ENCODE measurements at regions not wholly inside any gene's neighbourhood (a gene's known extent, or its start where the extent isn't known, plus 50 kb on each side); places are given as distances from the start of the nearest gene placed in this dataset.

DNA sequence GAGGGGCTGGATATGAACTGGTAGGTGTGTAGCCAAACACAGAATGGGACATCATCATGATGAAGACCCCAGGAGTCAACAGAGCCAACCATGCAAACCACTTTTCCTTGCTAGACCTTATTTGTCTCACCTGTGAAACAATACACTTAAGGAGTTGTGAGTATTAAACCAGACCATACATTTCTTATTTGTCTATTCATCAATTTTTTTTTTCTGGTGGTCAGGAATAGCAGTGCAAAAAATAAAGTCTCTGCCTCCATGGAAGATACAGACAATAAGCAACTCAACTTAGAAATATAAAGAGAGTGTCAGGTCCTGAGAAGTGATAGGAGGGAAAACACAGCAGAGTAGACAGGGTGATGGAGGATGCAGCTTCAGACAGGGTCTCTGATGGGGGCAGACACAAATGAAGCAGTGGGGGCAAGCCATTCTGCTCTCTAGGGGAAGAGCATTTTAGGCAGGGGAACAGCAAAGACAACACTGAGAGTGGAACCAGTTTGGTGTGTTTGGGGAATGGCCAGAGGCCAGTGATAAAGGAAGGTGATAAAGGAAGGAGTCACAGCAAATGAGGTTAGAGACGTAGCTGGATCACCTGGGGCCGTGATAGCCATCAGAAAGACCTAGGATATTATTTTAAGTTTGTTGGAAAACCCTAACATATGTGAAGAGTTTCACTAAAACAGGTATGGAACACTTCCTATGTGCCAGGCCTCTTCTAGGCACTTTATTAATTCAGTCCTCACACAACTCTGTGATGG lies 256.2 kb downstream of the MAN2A1 start:
- H3K36me3 ChIP-seq (ENCODE audit: insufficient read depth, low read length) = no peaks in the 10 kb centered on the region
- no peaks in the 10 kb centered on the region for H3K9me3 ChIP-seq (ENCODE audit: low read length)
- H3K4me1 ChIP-seq (ENCODE audit: insufficient read depth, low read length) = peaks cover 7% of the 10 kb centered on the region
- no peak overlapping the region for H3K4me3 ChIP-seq (ENCODE audit: low read depth in 1 of 2, low read length in 2 of 2)
- no peak overlapping the region for H3K9ac ChIP-seq (ENCODE audit: low read length)
- H3K27ac ChIP-seq (ENCODE audit: low read depth, low read length) = no peak overlapping the region
- no peaks in the 10 kb centered on the region for H3K27me3 ChIP-seq (ENCODE audit: control insufficient read depth in 1 of 2, insufficient read depth in 2 of 2, low read length in 2 of 2)

DNA sequence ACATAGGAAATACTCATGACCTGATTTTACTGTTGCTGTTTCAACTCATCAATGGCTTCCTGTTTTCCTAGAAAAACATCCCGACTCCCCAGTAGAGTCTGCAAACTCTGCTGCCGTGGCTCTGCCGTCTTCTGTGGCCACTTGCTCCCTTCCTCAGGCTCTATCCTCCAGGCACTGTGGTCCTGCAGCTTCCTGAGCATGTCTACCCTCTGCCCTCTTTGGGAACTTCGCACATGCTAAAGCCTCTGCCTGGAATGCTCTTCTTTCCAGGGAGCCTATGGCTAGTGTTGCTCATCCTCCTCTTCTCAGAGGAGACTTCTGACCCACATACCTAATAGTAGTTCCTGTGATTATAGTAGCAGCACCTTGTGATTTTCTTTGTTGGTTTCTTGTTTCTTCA lies 256.9 kb downstream of the MAN2A1 start:
- Histone ChIP-seq H3K4me1 (ENCODE audit: insufficient read depth, low read length) (peaks cover 7% of the 10 kb centered on the region), H3K9ac (ENCODE audit: low read length) (no peak overlapping the region), H3K9me3 (ENCODE audit: low read length) (no peaks in the 10 kb centered on the region), H3K36me3 (ENCODE audit: insufficient read depth, low read length) (no peaks in the 10 kb centered on the region), H3K4me3 (ENCODE audit: low read depth in 1 of 2, low read length in 2 of 2) (no peak overlapping the region), H3K27me3 (ENCODE audit: control insufficient read depth in 1 of 2, insufficient read depth in 2 of 2, low read length in 2 of 2) (no peaks in the 10 kb centered on the region), H3K27ac (ENCODE audit: low read depth, low read length) (no peak overlapping the region)

- Histone ChIP-seq H3K27ac (ENCODE audit: low read depth, low read length) (no peak overlapping the region), H3K9ac (ENCODE audit: low read length) (no peak overlapping the region), H3K36me3 (ENCODE audit: insufficient read depth, low read length) (no peaks in the 10 kb centered on the region), H3K9me3 (ENCODE audit: low read length) (no peaks in the 10 kb centered on the region), H3K4me1 (ENCODE audit: insufficient read depth, low read length) (peaks cover 5% of the 10 kb centered on the region), H3K27me3 (ENCODE audit: control insufficient read depth in 1 of 2, insufficient read depth in 2 of 2, low read length in 2 of 2) (no peaks in the 10 kb centered on the region), H3K4me3 (ENCODE audit: low read depth in 1 of 2, low read length in 2 of 2) (no peak overlapping the region)
These were observed 257.9 kb downstream of the MAN2A1 start for GRCh38 chr5:109947667-109948066.

DNA sequence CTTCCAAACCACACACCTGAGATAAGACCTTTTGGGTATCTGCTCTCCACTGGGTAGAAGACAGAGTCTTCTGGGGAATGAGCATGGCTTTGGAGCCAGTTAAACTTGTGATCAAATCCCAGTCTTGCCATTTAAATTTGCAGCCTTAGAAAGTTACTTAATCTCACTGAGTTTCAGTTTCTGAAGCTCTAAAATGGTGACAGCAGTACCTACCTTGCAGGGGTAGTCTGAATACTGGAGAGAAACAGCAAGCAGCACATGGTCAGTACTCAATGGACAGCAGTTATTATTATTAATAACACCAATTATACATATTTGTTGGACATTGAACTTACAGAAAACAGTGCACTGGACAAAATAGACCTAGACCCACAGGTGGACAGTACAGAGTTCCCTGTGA lies 260.9 kb downstream of the MAN2A1 start:
- Histone ChIP-seq H3K27ac (ENCODE audit: low read depth, low read length) (no peak overlapping the region), H3K9ac (ENCODE audit: low read length) (no peak overlapping the region), H3K4me1 (ENCODE audit: insufficient read depth, low read length) (no peaks in the 10 kb centered on the region), H3K4me3 (ENCODE audit: low read depth in 1 of 2, low read length in 2 of 2) (no peak overlapping the region), H3K9me3 (ENCODE audit: low read length) (no peaks in the 10 kb centered on the region), H3K36me3 (ENCODE audit: insufficient read depth, low read length) (no peaks in the 10 kb centered on the region), H3K27me3 (ENCODE audit: control insufficient read depth in 1 of 2, insufficient read depth in 2 of 2, low read length in 2 of 2) (no peaks in the 10 kb centered on the region)

GRCh38 chr5:109951348-109951747 lies 261.6 kb downstream of the MAN2A1 start:
- Histone ChIP-seq H3K9me3 (ENCODE audit: low read length) (no peaks in the 10 kb centered on the region), H3K4me1 (ENCODE audit: insufficient read depth, low read length) (no peaks in the 10 kb centered on the region), H3K36me3 (ENCODE audit: insufficient read depth, low read length) (no peaks in the 10 kb centered on the region), H3K27me3 (ENCODE audit: control insufficient read depth in 1 of 2, insufficient read depth in 2 of 2, low read length in 2 of 2) (no peaks in the 10 kb centered on the region), H3K27ac (ENCODE audit: low read depth, low read length) (no peak overlapping the region), H3K4me3 (ENCODE audit: low read depth in 1 of 2, low read length in 2 of 2) (no peak overlapping the region), H3K9ac (ENCODE audit: low read length) (no peak overlapping the region)

- no peak overlapping the region for H3K9ac ChIP-seq (ENCODE audit: low read length)
- no peak overlapping the region for H3K27ac ChIP-seq (ENCODE audit: low read depth, low read length)
- H3K9me3 ChIP-seq (ENCODE audit: low read length) = no peaks in the 10 kb centered on the region
- H3K27me3 ChIP-seq (ENCODE audit: control insufficient read depth in 1 of 2, insufficient read depth in 2 of 2, low read length in 2 of 2) = no peaks in the 10 kb centered on the region
- no peaks in the 10 kb centered on the region for H3K36me3 ChIP-seq (ENCODE audit: insufficient read depth, low read length)
- H3K4me1 ChIP-seq (ENCODE audit: insufficient read depth, low read length) = no peaks in the 10 kb centered on the region
- no peak overlapping the region for H3K4me3 ChIP-seq (ENCODE audit: low read depth in 1 of 2, low read length in 2 of 2)
These were observed 262.0 kb downstream of the MAN2A1 start for GRCh38 chr5:109951758-109952157.

DNA sequence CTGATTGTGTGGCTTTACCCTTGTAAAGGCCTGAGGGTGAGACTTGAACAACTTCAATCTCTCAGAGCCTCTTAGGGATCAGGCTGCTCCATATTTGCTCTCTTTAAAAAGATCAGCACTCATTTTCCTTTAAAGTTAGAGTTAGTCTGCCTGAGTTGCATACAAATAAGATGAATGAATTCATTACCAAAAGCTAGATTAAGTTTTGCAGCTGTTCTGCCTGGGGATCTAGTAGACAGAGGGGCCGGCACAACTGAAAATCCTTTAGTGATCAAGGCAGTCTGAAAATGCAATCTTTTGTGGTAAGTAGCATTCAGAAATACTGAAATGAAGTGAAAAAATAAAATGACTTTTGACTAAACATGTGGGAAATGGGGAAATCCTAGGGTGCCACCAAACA lies 264.0 kb downstream of the MAN2A1 start:
- Histone ChIP-seq H3K36me3 (ENCODE audit: insufficient read depth, low read length) (no peaks in the 10 kb centered on the region), H3K9ac (ENCODE audit: low read length) (no peak overlapping the region), H3K4me1 (ENCODE audit: insufficient read depth, low read length) (no peaks in the 10 kb centered on the region), H3K27me3 (ENCODE audit: control insufficient read depth in 1 of 2, insufficient read depth in 2 of 2, low read length in 2 of 2) (no peaks in the 10 kb centered on the region), H3K27ac (ENCODE audit: low read depth, low read length) (no peak overlapping the region), H3K4me3 (ENCODE audit: low read depth in 1 of 2, low read length in 2 of 2) (no peak overlapping the region), H3K9me3 (ENCODE audit: low read length) (no peaks in the 10 kb centered on the region)

GRCh38 chr5:109956884-109957283 lies 267.2 kb downstream of the MAN2A1 start:
- H3K27me3 ChIP-seq (ENCODE audit: control insufficient read depth in 1 of 2, insufficient read depth in 2 of 2, low read length in 2 of 2) = no peaks in the 10 kb centered on the region
- no peaks in the 10 kb centered on the region for H3K9me3 ChIP-seq (ENCODE audit: low read length)
- H3K9ac ChIP-seq (ENCODE audit: low read length) = no peak overlapping the region
- no peak overlapping the region for H3K4me3 ChIP-seq (ENCODE audit: low read depth in 1 of 2, low read length in 2 of 2)
- no peak overlapping the region for H3K27ac ChIP-seq (ENCODE audit: low read depth, low read length)
- no peaks in the 10 kb centered on the region for H3K36me3 ChIP-seq (ENCODE audit: insufficient read depth, low read length)
- H3K4me1 ChIP-seq (ENCODE audit: insufficient read depth, low read length) = no peaks in the 10 kb centered on the region

DNA sequence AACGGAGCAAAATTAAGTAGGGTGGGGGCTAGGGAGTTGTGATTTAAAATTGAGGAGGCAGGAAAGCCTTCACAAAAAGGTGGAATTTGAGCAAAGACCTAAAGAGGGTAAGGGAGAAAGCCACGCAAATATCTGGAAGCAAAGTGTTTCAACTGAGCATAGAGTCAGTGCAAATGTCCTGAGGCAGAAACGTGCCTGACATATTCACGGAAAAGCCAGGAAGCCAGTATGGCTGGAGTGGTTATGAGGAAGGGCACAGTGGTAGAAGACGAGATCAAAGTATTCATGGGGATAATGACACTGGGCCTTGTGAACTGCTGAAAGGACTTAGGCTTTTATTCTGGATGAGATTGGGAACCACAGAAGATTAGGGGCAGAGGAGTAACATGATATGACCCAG lies 268.4 kb downstream of the MAN2A1 start:
- H3K27ac ChIP-seq (ENCODE audit: low read depth, low read length) = no peak overlapping the region
- no peaks in the 10 kb centered on the region for H3K9me3 ChIP-seq (ENCODE audit: low read length)
- no peaks in the 10 kb centered on the region for H3K27me3 ChIP-seq (ENCODE audit: control insufficient read depth in 1 of 2, insufficient read depth in 2 of 2, low read length in 2 of 2)
- H3K9ac ChIP-seq (ENCODE audit: low read length) = no peak overlapping the region
- H3K36me3 ChIP-seq (ENCODE audit: insufficient read depth, low read length) = no peaks in the 10 kb centered on the region
- no peak overlapping the region for H3K4me3 ChIP-seq (ENCODE audit: low read depth in 1 of 2, low read length in 2 of 2)
- no peaks in the 10 kb centered on the region for H3K4me1 ChIP-seq (ENCODE audit: insufficient read depth, low read length)

GRCh38 chr5:109959652-109960051 lies 269.9 kb downstream of the MAN2A1 start:
- Histone ChIP-seq H3K4me1 (ENCODE audit: insufficient read depth, low read length) (no peaks in the 10 kb centered on the region), H3K9me3 (ENCODE audit: low read length) (no peaks in the 10 kb centered on the region), H3K4me3 (ENCODE audit: low read depth in 1 of 2, low read length in 2 of 2) (no peak overlapping the region), H3K27me3 (ENCODE audit: control insufficient read depth in 1 of 2, insufficient read depth in 2 of 2, low read length in 2 of 2) (no peaks in the 10 kb centered on the region), H3K36me3 (ENCODE audit: insufficient read depth, low read length) (no peaks in the 10 kb centered on the region), H3K9ac (ENCODE audit: low read length) (no peak overlapping the region), H3K27ac (ENCODE audit: low read depth, low read length) (no peak overlapping the region)

DNA sequence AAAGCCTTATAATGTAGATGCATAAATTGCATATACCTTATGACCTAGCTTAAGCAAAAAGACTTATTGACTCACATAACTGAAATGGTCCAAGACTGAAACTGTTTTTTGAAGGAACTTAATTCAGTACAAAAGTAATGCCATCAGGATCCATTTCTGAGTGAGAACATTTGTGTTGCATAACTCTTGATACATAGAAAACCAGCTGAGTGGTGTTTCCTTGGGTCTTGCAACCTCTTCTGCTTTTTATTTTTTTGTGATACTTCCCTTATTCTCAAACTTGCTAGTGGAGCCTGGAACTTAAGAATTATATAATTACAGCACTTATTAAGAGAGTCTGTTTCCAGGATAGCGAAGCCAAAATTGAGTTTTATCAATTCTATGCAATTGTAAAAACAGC lies 272.0 kb downstream of the MAN2A1 start:
- Histone ChIP-seq H3K9me3 (ENCODE audit: low read length) (no peaks in the 10 kb centered on the region), H3K4me3 (ENCODE audit: low read depth in 1 of 2, low read length in 2 of 2) (no peak overlapping the region), H3K9ac (ENCODE audit: low read length) (no peak overlapping the region), H3K27me3 (ENCODE audit: control insufficient read depth in 1 of 2, insufficient read depth in 2 of 2, low read length in 2 of 2) (no peaks in the 10 kb centered on the region), H3K4me1 (ENCODE audit: insufficient read depth, low read length) (no peaks in the 10 kb centered on the region), H3K36me3 (ENCODE audit: insufficient read depth, low read length) (no peaks in the 10 kb centered on the region), H3K27ac (ENCODE audit: low read depth, low read length) (no peak overlapping the region)

GRCh38 chr5:109962882-109963603 lies 273.3 kb downstream of the MAN2A1 start:
- Histone ChIP-seq H3K4me3 (ENCODE audit: low read depth in 1 of 2, low read length in 2 of 2) (no peak overlapping the region), H3K27ac (ENCODE audit: low read depth, low read length) (no peak overlapping the region), H3K9ac (ENCODE audit: low read length) (no peak overlapping the region), H3K36me3 (ENCODE audit: insufficient read depth, low read length) (no peaks in the 10 kb centered on the region), H3K4me1 (ENCODE audit: insufficient read depth, low read length) (no peaks in the 10 kb centered on the region), H3K27me3 (ENCODE audit: control insufficient read depth in 1 of 2, insufficient read depth in 2 of 2, low read length in 2 of 2) (no peaks in the 10 kb centered on the region), H3K9me3 (ENCODE audit: low read length) (no peaks in the 10 kb centered on the region)

Measured in muscle layer of colon (tissue), 2 donors.